Lung microvascular endothelial cell (primary cell): ENCODE measurements at regions not wholly inside any gene's neighbourhood (a gene's known extent, or its start where the extent isn't known, plus 50 kb on each side); places are given as distances from the start of the nearest gene placed in this dataset.

Experiments used
- DNase-seq, 2 donors: peaks; one replicate each; pipeline versions ENCODE4 v3.0.0 to v3.0.0-alpha.2; 2010; ENCODE audit warnings: low read depth in 2 of 2

GRCh38 chr3:72376956-72377710, 471.1 kb downstream of the SHQ1 start:
- DNase-seq = no peak

DNA sequence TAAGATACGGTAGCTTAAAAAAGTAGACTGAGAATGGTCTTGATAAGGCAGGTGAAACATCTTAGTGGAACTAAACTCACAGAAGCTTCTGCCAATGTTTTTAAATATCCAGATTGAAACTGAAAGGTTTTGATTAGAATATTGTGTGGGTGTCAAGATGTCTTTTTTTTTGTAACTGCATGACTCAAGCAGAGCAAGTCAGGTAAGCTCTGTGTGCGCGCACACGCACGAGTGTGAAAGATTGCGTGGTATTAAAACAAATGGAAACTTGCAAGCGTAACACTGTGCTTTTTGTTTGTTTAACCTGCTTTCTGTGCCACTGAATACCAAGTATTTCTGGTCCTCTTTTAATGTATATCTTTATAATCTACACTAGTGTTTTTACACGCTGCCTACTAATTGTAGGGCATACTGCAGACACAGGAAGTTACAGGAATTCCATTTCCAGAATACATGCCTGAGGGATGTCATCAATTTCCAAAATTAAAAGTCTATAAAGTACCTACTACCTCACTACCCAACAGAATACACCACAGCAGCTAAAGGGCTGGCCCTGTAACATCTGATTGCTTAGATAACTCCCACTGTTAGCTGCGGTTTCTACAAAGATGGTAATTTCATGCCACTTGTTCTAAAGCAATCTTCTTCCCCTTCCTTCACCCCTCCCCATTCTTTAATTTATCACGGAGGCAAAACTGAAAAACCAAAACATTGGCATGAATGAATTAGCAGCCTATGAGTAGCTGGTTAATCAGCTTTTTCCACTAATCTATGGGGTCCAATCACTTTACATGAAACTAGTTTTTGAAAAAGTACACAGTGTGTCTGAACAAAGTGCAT, 472.8 kb downstream of the SHQ1 start:
- DNase-seq = peak in 1 of 2 donors; percentile 3

GRCh38 chr3:72373139-72373538, 475.1 kb downstream of the SHQ1 start:
- DNase-seq = no peak

GRCh38 chr3:72372161-72372560, 476.1 kb downstream of the SHQ1 start:
- no peak for DNase-seq

DNA sequence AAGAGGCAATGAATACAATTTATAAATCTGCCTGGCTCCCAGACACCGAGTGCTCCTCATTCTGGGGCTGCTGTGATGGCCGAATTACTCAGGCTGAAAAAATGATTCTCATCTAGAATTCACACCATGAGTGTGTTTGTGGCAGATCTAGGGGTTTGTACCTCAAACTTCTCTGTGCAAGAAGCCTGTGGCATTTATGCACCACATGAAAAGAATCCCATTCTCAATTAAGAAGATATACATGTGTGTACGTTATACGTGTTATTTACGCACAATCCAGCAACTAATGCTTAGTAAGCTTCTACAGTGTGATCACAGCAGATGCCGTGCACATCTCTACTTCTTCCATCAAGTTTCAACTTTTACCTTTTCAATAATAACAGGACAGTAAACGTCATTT, 476.8 kb downstream of the SHQ1 start:
- no peak for DNase-seq

DNA sequence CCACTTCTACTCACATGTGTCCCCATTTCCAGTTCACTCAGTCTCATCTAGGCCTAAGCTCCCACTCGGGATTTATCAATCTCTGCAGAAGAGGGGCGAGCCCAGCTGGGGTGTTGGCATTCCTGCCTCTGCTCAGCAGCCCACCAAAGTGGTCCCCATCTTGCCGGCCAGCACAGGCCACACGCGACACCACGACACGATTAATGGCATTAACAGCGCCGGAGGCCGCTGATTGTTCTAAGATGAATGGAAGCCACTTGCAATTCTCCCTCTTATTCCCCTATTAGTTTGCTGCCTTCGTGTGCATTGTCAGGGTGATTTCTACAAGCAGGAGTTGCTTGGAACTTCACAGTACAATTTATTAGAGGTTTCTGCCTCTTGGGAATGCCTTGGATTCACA, 477.3 kb downstream of the SHQ1 start:
- DNase-seq = no peak

DNA sequence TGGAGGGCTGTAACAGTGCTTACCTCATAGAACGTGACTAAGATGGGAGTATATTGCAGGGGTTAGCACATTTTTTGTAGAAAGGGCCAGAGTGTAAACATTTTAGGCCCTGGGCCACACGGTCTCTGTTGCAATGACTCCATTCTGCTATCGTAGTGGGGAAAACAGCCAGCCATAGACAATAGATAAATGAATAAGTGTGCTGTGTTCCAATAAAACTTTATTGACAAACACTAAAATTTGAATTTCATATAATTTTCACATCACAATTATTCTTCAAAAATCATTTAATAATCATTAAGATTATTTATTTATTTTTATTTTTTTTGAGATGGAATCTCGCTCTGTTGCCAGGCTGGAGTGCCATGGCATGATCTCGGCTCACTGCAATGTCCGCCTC, 478.6 kb downstream of the SHQ1 start:
- no peak for DNase-seq

- DNase-seq = no peak
Observed at GRCh38 chr3:72368331-72368975, 479.8 kb downstream of the SHQ1 start.

DNA sequence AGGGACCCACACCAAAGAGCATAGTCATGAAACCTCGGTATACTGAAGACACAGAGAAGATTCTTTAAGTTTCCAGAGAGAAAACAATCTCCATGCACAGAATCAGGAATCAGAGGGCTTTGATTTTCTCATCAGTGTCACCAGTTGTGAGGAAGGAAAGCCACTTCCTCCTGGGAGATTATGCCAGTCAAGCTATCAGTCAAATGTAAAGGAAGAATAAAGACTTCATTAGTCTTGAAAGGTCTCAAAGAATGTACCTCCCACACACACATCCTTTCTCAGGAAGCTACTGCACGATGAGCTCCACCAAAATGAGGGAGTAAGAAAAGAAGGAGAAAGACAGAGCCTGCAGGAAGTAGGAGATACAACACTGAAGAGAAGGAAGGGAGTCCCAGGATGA, 486.3 kb downstream of the SHQ1 start:
- no peak for DNase-seq

GRCh38 chr3:72359743-72360142, 488.5 kb downstream of the SHQ1 start:
- no peak for DNase-seq

DNA sequence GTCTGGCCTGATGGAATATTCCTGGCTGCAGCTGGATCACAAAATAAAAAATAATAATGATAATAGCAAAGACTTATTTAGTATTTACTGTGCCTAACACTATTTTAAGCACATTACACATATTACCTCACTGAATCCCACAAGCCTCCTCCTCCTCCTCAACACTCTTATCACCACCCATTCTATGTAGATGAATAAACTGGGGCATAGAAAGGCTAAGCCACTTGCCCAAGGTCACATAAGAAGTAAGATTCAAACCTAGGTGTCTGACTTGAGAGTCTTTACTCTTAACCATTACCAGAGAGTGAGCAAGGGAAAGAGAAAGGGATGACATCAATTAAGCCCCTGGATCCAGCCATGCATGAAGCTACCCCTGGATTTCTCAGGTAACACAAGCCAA, 493.1 kb downstream of the SHQ1 start:
- DNase-seq = no peak

DNA sequence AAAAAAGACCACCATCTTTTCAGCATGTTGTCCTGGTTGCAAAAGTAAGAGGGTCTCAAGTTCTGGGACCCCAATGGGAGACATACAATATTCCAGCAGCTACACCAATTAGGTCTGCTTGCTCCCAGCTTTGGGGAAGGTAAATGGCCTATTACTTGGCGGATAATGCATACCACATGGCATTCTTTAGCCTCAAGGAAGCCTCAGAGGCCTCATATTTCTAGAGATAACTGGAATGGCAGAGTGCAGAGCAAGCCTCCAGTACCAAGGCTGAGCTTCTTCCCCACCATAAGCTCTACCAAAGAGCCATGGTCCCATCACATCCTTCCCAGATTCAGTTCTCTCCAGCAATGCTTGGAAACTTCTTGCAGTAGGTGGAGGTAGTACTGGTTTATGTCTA, 493.8 kb downstream of the SHQ1 start:
- DNase-seq = no peak

DNA sequence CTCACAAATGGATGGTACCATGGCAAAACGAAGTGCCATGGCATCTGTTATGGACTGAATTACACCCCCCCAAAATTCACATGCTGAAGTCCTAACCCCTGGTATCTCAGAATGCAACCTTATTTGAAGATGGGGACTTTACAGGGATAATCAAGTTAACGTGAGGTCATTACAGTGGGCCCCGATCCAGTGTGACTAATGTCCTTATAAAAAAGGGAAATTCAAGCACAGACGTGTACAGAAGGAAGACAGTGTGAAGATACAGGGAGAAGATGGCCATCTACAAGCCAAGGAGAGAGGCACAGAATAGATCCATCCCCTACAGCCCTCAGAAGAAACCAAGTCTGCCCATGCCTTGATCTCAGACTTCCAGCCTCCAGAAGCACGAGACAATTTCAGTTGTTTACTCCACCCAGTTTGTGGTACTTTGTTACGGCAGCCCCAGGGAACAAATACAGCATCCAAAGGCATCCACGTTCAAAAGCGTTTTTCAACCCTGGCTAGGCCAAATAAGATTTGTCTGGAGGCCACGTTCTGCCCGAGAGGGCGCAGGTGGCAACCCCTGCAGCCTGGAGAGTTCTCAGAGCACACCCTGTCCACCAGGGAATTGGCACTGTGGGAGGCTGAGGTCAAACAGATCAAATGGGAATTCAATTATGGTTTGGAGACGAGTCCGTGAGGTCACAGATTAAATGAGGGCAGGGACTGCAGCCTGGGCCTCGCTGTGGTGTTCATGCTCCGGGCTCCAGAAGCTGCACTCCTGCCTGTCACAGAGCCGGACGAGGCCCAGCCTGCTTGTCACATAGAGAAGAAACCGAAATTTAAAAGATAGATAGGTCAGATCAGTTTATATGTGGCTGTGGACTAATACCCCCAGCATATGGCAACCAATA, 494.8 kb downstream of the SHQ1 start:
- DNase-seq = no peak

- DNase-seq = no peak
Observed at GRCh38 chr3:72352176-72352575, 496.1 kb downstream of the SHQ1 start.

GRCh38 chr3:72351536-72351935, 496.7 kb downstream of the SHQ1 start:
- DNase-seq = no peak

GRCh38 chr3:72350761-72351505, 497.3 kb downstream of the SHQ1 start:
- no peak for DNase-seq

GRCh38 chr3:72348357-72348756, 499.9 kb downstream of the SHQ1 start:
- DNase-seq = no peak

DNA sequence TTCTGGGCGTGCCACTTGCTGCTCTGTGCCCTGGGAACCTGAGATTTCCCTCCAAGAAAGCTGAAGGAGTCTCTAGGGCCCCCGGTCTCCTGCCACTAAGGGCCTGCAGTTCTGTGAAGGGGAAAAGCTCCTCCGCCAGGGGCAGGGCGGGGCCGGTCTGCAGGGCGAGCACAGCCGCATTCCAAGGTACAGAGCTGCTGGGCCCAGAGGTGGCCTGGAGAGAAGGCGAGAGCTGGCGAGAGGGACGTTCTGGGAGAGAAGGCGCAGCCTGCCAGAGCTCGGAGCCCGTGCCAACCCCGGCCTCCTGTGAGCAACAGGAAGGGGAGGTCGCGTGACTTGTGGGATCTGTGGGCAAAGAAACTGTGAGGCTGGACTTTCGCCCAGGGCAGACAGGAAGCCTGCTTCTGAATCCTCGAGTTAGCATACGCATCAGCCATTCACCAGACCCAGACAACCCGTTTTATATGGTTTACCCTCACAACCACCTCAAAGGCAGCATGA, 500.4 kb downstream of the SHQ1 start:
- peak; percentile 82 to 88 for DNase-seq

DNA sequence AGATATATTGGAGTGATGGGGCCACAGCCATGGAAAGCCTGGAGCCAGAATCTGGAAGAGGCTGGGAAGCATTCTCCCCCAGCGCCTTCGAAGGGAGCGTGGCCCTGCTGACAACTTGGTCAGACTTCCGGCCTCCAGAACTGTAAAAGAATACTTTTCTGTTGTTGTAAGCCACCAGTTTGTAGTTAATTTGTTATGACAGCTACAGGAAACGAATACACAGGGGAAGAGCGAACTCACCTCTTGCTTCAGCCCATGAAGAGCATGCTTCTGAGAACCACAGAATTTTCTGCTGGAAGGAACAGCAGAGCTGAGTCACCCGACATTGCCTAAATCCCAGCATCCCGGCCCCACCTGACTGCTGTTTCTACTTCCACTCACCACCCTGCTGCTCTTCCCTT, 501.7 kb downstream of the SHQ1 start:
- DNase-seq = peak; percentile 35 to 93

DNA sequence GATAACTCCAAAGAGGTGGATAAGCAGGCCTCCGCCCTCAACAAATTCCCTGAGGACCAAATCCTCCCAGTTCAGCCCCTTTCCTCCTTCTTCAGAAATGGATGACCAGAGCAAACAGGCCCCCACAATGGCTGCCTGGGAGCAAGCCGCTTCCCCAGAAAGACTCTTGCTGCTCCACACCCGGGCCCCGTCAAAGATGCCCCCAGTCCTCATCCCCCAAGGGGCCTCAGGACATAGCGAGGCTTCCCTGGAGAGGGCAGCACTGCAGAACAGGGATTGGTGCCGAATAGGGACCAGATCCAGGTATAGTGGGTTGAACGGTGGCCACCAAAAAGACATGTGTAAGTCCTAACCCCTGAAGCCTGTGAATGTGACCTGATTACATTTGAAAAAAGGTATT, 502.3 kb downstream of the SHQ1 start:
- no peak for DNase-seq
